WI38 (cell line): ENCODE measurements at regions not wholly inside any gene's neighbourhood (a gene's known extent, or its start where the extent isn't known, plus 50 kb on each side); places are given as distances from the start of the nearest gene placed in this dataset.

Experiments
- H3K4me3 ChIP-seq: 2 replicates; pipeline ENCODE4 v1.5.1; 2011; ENCODE audit warnings: low read depth, mild to moderate bottlenecking, control low read depth, low read length
- CTCF ChIP-seq: IDR thresholded peaks from 2 replicates; pipeline ENCODE4 v1.5.1; 2012; ENCODE audit warnings: low read depth, mild to moderate bottlenecking, control low read depth, low read length

- no peak overlapping the region; the same call in 1 of the 2 replicates for H3K4me3 ChIP-seq
- no peak for TF ChIP-seq CTCF
Measured at GRCh38 chr22:25402160-25402500, 162.3 kb upstream of the GRK3 start.

- TF ChIP-seq CTCF: no peak
- peak overlapping the region; percentile 77 for H3K4me3 ChIP-seq
Measured at GRCh38 chr22:25402501-25403283, 161.8 kb upstream of the GRK3 start.

GRCh38 chr22:25403284-25403810 is 161.1 kb upstream of the GRK3 start:
- H3K4me3 ChIP-seq: peak overlapping the region; percentile 77
- TF ChIP-seq CTCF: no peak

- no peak for TF ChIP-seq CTCF
- peak overlapping the region; percentile 77 for H3K4me3 ChIP-seq
Measured at GRCh38 chr22:25403811-25404471, 160.5 kb upstream of the GRK3 start.

GRCh38 chr22:25404556-25404927 is 159.9 kb upstream of the GRK3 start:
- peak overlapping the region; percentile 77 for H3K4me3 ChIP-seq
- TF ChIP-seq CTCF: no peak

- peak overlapping the region; percentile 77 for H3K4me3 ChIP-seq
- no peak for TF ChIP-seq CTCF
Measured at GRCh38 chr22:25404928-25405816, 159.3 kb upstream of the GRK3 start.
